Right hindlimb (tissue), 1 donor: ENCODE measurements at regions not wholly inside any gene's neighbourhood (a gene's known extent, or its start where the extent isn't known, plus 50 kb on each side); places are given as distances from the start of the nearest gene placed in this dataset.

ENCODE experiments used
- DNase-seq: peaks from one replicate; pipeline ENCODE4 v3.0.0-alpha.2; 2018

DNA sequence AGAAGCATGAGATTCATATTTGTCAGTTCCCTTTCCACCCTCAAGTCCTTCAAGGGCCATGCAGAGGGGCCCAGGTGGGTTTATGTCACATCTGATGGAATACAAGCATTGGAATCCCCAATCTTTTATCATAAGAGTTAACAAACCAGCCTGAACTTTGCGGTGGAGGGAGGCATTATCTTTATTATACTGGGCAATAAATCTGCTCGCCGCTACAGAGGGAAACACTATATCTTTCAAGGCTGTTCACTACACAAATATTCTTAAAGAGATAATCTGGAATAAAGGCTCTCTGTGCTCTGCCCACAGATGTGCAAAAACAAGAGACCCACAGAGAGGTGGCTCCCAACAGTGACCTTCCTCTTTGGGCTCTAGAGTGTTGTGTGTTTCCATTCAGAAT lies 153.6 kb upstream of the PLEKHA5 start:
- no peak for DNase-seq

- no peak for DNase-seq
Observed at GRCh38 chr12:18979401-18980126, 150.0 kb upstream of the PLEKHA5 start.

GRCh38 chr12:18981732-18982131 lies 147.8 kb upstream of the PLEKHA5 start:
- DNase-seq, result no peak

GRCh38 chr12:18982226-18982949 lies 147.1 kb upstream of the PLEKHA5 start:
- DNase-seq, result no peak

DNA sequence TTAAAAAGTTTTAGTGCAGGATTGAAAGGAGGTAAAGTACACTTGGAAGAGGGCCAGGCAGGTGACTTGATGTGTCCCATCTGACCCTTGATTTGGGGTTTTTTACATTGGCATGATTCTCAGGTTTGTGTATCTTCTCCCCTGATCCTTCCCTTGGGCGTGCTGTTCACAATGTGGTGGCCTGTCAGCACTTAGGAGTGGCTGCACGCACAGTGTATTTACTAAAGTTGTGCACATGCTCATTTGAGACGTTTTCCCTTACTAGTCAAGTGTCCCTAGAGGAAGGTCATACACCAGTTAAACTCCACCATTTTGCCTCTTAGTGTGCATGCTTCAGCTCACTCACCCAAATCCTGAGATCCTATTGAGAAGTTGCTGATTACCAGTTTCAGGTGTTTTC lies 145.7 kb upstream of the PLEKHA5 start:
- DNase-seq, result no peak

GRCh38 chr12:18990856-18991255 lies 138.7 kb upstream of the PLEKHA5 start:
- no peak for DNase-seq

DNA sequence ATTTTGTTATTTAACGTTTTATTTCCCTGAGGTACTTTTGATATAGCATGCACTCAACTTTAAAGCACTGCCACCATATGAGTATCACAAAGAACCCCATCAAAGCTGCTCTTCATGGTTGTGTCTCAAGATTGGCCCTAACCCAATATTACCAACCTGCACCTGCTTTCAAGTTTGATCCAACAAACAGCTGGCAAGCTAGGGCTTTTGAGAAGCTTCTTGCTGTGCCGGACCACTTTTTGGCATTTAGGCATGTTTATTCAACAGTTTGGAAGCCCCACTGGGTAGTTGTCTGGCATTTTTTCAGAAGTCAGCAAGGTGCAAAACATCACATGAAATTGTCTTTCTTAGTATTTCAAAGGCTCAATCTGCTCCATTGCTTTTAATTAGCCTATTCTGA lies 137.2 kb upstream of the PLEKHA5 start:
- DNase-seq, result no peak

GRCh38 chr12:18998343-18999261 lies 130.9 kb upstream of the PLEKHA5 start:
- DNase-seq, result no peak

- no peak for DNase-seq
Observed at GRCh38 chr12:19000836-19001235, 128.7 kb upstream of the PLEKHA5 start.

DNA sequence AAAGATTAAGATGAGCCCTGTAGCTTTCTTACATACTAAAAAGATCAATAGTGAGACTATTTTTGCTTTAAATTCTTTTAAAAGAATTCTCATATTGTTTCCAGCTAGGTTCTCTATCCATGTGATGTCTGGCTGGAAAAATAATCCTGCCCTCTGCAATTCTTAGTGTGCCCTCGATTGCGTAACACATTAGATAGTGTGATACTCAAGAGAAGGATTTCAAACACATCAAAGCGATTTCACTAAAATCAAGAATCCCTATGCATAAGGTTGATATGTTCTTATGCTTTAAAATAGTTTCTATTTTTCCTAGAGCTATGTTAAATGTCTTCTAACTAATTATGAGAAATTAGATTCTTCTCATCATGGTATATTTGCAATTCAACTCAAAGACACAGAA lies 127.3 kb upstream of the PLEKHA5 start:
- DNase-seq, result no peak

DNA sequence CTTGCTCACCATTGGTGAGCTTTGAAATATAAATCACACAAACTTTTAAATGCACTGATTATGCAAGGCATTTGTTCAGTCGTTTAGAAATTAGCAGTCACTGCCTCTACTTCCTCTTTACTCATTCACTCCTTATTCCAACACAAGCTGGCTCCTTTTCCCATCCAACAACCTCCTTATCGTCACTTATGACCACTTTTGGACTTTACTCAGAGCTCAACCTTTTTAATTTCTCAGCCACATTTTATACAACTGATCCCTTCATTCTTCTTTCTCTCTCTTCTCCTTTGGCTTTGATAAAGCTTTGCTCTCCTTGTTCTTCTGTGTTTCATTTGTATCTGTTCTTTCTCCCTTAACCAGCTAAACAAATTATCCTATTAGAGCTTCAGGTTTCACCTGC lies 126.4 kb upstream of the PLEKHA5 start:
- DNase-seq, result no peak

DNA sequence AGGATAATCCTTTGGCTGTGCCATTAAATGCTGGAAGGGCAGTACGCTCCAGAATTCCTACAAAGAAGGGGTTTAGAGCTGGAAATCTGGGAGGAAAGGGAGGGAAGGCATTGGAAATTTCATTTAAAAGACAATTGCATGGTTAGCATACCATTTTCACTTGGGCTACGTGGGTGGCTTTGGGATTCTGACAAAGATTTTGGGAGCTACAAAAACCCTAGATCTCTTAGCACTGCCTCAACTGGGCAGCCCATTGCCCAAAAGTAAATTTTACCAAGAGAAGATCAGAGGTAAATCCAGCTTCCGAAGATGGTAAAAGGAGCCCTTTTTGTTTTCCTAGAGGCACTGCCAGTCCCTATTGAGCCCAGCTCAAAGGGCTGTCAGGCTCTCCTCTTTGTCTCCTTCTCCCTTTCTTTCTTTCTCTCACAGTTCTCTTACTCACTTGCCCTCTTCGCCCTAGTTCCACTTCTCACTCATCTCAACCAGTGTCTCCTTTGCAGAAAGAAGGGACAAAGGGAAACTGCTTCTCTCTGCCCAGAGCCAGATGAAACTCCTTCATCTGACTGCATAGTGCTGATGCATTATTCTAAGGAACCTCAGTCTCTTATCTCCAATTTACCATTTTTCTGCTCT lies 125.4 kb upstream of the PLEKHA5 start:
- no peak for DNase-seq

DNA sequence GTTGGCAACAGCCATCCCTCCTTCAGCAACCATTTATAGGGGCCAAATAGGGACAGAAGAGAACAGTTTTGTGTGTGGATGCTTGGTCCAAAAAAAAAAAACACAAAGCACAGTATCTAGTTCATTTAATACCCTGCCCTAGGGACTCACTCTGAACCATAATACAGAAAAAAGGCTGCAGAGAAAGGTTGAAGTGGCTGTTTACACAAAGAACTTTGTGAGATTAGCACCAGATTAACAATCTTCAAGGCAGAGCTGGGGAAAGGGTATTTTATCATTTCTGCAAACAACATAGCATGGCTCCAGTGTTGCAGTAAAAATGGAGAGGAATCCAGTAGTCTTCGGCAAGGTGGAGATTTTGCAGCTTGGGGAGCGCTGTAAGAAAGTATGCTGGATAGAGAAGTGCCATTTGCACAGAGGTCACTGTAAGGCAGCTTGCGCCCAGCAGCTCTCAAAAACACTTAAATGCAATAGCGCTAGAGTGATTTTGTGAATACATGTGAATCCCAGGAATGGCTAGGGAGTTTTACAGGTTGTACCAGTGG lies 124.2 kb upstream of the PLEKHA5 start:
- no peak for DNase-seq

GRCh38 chr12:19006626-19007137 lies 122.9 kb upstream of the PLEKHA5 start:
- DNase-seq, result no peak

DNA sequence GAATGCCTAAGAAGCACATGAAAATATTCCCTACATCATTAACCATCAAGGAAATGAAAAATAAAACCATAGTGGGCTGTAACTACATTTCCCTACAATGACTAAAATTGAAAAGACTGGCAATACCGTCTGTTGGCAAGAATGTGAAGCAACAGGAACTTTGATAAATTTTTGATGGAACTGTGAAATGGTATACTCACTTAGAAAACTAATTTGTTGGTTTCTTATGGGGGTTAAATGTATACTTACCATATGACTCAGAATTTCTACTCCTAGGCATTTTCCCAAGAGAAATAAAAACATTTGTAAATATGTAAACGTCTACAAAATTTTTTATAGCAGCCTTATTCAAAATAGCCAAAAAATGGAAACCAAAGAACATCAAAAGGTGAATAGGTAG lies 121.4 kb upstream of the PLEKHA5 start:
- no peak for DNase-seq

DNA sequence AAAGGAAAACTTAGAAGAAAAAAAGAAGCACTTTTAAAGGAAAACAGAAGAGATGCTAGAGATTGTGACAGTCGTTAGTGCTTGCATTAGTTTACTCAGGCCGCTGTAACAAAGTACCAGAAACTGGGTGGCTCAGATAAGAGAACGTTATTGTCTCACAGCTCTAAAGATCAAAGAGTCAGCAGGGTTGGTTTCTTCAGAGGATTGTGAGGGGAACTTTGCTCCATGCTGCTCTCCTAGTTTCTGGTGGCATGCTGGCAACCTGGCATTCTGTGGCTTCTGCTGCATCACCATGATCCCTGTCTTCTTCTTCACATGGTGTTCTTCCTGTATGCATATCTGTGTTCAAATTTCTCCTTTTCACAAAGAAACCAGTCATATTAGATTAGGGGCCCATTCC lies 119.4 kb upstream of the PLEKHA5 start:
- no peak for DNase-seq

DNA sequence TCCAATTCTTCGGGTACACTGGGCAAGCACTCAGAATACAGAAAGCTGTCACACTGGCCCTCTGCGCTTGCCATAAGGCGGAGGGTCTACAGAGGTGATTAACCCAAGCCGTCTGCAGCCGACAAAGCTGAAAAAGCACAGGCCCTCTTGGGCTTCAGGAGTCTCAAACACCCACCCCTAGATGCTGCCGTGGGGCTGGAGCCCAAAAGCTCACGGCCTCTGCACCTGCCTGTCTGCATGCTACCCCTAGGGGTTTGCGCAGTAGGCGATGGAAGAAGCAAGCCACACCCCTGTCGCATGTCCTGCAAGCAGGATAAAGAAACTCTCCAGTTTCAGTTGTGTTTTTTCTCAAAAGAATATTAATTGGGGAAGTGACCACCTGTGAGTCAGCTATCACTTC lies 118.8 kb upstream of the PLEKHA5 start:
- no peak for DNase-seq

DNA sequence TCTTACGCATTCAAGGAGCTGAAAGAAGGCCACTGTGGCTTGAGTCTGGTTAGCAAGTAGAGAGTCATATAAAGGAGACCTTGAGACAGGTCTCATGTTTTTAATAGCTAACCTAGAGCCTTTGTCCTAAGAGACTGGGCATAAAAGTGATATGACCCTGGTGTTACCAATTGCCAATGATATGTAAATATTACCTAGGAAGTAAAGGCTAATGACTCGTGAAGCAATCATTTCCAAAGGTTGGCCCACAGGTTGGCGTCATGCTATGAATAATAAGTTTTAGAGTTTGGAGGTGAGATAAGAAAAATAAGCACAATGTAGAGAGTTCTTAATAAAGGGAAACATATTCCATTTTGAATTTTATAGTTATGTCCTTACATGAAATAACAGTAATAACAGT lies 116.6 kb upstream of the PLEKHA5 start:
- DNase-seq, result no peak

DNA sequence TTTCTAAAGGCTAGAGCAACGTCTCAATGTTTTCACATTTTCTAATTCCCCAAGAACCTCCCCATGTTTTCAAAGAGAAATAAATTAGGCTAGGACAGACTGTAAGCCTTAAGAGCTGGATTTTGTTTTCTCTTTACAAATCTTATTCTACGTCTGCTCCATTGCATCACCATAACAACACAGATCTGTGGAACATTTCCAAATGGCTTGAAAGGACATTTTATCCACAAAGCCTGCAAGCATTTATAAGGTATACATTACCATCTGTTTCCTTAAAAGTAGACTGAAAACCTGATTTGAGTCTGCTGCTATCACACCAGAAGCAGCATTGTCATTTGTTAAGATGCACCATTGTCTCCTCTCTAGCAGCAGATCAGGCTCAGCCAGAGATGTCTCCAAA lies 115.3 kb upstream of the PLEKHA5 start:
- no peak for DNase-seq

- DNase-seq, result no peak
Observed at GRCh38 chr12:19015285-19015684, 114.2 kb upstream of the PLEKHA5 start.

GRCh38 chr12:19018302-19018970 lies 111.1 kb upstream of the PLEKHA5 start:
- DNase-seq, result no peak

- no peak for DNase-seq
Observed at GRCh38 chr12:19021240-19021639, 108.3 kb upstream of the PLEKHA5 start.
